ENCODE measurements at regions not wholly inside any gene's neighbourhood (a gene's known extent, or its start where the extent isn't known, plus 50 kb on each side); places are given as distances from the start of the nearest gene placed in this dataset.

DNA sequence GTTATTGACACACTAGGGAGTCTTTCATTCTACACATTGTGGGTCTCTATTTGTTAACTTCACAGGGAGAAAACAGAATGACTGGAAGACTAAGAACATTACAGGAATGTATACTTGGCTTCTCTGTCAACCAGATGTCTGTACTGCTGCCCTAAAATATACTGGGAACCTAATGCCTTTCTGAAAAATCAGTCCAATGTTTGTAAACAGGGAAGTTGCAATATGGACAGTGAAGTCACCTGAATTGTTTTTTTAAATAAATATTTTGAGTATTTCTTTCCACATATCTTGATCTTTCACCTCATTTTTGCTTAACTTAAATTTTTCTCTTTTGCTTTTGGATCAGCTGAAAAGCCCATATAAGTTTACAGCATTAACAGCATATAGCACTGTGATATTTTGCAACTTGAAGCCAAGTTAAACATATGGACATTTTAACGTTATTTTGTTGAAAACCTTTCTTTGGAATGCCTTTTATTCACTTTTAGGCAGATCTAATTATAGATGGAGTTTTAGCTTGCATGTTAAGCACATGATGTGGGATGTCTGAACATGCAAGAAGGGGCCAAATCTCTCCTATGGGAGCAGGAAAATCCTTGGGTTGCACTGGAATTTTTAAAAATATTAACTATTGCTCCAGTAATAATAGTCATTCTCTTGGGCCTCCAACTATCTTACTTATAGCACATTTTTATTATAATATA is 137.7 kb upstream of the TWIST2 start:
- TF ChIP-seq, protein P1, sequence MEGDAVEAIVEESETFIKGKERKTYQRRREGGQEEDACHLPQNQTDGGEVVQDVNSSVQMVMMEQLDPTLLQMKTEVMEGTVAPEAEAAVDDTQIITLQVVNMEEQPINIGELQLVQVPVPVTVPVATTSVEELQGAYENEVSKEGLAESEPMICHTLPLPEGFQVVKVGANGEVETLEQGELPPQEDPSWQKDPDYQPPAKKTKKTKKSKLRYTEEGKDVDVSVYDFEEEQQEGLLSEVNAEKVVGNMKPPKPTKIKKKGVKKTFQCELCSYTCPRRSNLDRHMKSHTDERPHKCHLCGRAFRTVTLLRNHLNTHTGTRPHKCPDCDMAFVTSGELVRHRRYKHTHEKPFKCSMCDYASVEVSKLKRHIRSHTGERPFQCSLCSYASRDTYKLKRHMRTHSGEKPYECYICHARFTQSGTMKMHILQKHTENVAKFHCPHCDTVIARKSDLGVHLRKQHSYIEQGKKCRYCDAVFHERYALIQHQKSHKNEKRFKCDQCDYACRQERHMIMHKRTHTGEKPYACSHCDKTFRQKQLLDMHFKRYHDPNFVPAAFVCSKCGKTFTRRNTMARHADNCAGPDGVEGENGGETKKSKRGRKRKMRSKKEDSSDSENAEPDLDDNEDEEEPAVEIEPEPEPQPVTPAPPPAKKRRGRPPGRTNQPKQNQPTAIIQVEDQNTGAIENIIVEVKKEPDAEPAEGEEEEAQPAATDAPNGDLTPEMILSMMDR (conservative IDR thresholded peaks at IDR 0.05) = no peak
- no peak overlapping the region for H3K27ac ChIP-seq

GRCh38 chr2:238710787-238711186 is 137.1 kb upstream of the TWIST2 start:
- TF ChIP-seq, protein P1 (conservative IDR thresholded peaks at IDR 0.05) = no peak
- no peak overlapping the region for H3K27ac ChIP-seq

- TF ChIP-seq, protein P1 (conservative IDR thresholded peaks at IDR 0.05) = no peak
- no peak overlapping the region for H3K27ac ChIP-seq
Observed at GRCh38 chr2:238711346-238711745, 136.5 kb upstream of the TWIST2 start.

- H3K27ac ChIP-seq = no peak overlapping the region
- TF ChIP-seq, protein P1 (conservative IDR thresholded peaks at IDR 0.05) = no peak
Observed at GRCh38 chr2:238712011-238712410, 135.9 kb upstream of the TWIST2 start.

DNA sequence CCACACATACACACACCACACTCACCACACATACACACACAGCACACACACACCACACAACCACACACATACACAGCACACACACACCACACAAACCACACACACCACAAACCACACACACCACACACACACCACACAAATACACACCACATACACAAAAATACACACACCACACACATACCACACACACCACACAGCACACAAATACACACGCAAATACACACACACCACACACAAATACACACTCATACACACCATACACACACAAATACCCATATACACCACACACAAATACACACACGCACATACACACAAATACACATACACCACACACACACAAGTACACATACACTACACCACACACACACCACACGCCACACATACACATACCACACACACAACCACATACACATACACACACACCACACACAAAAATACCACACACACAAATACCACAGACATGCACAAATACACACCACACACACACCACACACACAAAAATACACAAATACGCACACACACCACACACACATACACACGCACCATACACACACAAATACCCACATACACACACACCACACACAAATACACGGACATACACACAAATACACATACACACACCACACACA is 134.6 kb upstream of the TWIST2 start:
- TF ChIP-seq, protein P1 (conservative IDR thresholded peaks at IDR 0.05) = no peak
- H3K27ac ChIP-seq = no peak overlapping the region

DNA sequence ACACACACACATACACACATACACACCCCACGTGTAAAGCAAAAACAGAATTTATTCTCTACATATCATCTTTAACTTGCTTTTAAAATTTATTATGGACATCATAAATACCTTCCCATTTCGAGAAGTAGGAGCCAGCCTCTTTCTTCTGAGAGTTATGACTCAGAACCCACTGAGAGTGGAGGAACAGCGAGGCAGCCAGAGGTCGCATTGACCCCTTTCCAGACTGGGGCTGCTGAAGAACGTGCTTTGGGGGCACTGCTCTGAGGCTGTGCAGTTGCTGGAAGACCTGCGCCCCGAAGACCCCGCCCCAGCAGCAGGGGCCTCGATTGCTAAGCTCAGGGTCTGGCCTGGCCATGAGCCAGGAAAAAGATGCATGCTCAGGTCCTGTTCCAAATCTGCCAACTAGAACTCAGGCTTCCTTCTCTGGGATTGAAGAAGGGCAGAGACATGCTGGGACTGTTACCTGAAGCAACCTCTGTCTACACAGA is 133.8 kb upstream of the TWIST2 start:
- TF ChIP-seq, protein P1 (conservative IDR thresholded peaks at IDR 0.05) = no peak
- H3K27ac ChIP-seq = no peak overlapping the region

DNA sequence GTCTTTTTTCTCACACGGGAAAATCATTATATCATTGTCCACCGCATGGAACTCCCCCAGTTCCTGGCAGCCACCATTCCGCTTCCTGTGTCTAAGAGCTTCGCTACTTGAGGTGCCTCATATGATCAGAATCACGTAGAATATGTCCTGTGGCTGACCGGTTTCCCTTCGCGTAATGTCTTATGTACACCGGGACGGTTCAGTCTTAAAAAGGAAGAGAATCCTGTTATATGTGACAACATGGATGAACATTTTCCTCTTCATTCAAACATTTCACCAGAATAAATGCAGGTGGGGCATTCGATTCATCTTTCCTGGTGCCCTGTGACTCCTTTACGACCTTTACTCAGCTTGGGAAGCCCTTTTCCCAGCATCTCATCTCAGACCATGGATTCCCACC is 131.7 kb upstream of the TWIST2 start:
- TF ChIP-seq, protein P1 (conservative IDR thresholded peaks at IDR 0.05) = no peak
- H3K27ac ChIP-seq = no peak overlapping the region
